ENCODE measurements at regions not wholly inside any gene's neighbourhood (a gene's known extent, or its start where the extent isn't known, plus 50 kb on each side); places are given as distances from the start of the nearest gene placed in this dataset.
A peak's percentile ranks its signal among the peaks of the same experiment; 100 is the strongest.

DNA sequence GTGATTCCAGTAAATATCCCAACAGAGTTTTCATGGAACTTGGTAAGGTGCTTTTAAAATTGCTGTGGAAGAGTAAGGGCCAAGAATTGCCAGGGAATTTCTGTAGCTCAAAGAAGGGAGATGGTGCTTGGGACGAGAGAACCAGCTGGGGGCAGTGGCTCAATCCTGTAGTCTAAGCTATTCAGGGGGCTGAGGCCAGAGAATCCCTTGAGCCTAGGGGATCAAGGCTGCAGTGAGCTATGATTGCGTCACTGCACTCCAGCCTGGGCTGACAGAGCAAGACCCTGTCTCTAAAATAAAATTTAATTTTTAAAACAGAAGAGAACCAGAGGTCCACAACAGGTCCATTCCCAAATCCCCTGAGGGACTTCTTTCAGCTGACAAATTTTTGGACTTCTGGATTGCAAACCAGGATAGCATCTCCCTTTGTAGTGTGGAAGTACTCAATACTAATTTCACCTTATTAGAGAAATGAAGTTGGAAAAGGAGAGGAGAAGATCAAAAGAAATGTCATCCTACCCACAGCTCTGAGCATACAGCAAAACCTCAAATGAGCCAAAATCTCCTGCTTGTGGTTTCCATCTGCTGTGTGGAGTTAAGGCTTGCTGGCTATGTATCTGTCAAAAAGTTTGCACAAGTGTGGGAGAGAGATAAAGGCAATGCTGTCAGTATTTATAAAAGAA is 59.2 kb upstream of the CLPB start:
- Mint-ChIP-seq H3K4me3 (no peak overlapping the region), H3K36me3 (ENCODE audit: low read depth) (no peaks in the 10 kb centered on the region), H3K27ac (peak overlapping the region; percentile 52), H3K9me3 (no peaks in the 10 kb centered on the region), H3K27me3 (peaks cover 6% of the 10 kb centered on the region), H3K4me1 (peaks cover 10% of the 10 kb centered on the region)
- DNase-seq (no peak), ATAC-seq (peak; percentile 85)

DNA sequence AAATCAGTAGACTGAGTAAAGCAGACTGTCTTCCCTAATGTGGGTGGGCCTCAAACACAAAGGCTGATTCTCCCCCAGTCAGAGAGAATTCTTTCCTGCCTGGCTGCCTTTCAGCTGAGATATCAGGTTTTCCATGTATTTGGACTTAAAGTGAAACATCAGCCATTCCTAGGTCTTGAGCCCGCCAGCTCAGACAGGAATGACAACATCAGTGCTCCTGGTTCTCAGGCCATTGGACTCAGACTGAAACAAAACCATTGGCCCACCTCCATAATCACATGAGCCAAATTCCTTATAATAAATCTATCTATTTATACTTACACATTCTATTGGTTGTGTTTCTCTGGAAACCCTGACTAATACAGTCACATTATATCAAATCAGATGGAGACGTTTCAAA is 56.7 kb upstream of the CLPB start:
- ATAC-seq (no peak), DNase-seq (no peak)
- Mint-ChIP-seq H3K9me3 (no peaks in the 10 kb centered on the region), H3K27me3 (peaks cover 7% of the 10 kb centered on the region), H3K4me1 (peaks cover 10% of the 10 kb centered on the region), H3K4me3 (no peak overlapping the region), H3K27ac (no peak overlapping the region), H3K36me3 (ENCODE audit: low read depth) (no peaks in the 10 kb centered on the region)
